Suppressor macrophage (primary cell): ENCODE measurements at regions not wholly inside any gene's neighbourhood (a gene's known extent, or its start where the extent isn't known, plus 50 kb on each side); places are given as distances from the start of the nearest gene placed in this dataset.
A peak's percentile ranks its signal among the peaks of the same experiment; 100 is the strongest.

ENCODE experiments used
- DNase-seq, 4 experiments: peaks; one replicate each; pipeline ENCODE4 v3.0.0-alpha.2; 2020 to 2022

DNA sequence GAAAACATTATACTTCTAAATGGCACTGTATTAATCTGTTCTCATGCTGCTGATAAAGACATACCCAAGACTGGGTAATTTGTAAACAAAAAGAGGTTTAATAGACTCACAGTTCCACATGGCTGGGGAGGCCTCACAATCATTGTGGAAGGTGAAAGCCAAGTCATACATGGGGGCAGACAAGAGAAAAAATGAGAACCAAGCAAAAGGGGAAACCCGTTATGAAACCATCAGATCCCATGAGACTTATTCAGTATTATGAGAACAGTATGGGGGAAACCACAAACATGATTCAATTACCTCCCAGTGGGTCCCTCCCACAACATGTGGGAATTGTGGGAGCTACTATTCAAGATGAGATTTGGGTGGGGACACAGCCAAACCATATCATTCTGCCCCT, 408.3 kb downstream of the BMP2 start:
- peak in 1 of 4 experiments; percentile 1 for DNase-seq

GRCh38 chr20:7178004-7178403, 410.5 kb downstream of the BMP2 start:
- DNase-seq = no peak

DNA sequence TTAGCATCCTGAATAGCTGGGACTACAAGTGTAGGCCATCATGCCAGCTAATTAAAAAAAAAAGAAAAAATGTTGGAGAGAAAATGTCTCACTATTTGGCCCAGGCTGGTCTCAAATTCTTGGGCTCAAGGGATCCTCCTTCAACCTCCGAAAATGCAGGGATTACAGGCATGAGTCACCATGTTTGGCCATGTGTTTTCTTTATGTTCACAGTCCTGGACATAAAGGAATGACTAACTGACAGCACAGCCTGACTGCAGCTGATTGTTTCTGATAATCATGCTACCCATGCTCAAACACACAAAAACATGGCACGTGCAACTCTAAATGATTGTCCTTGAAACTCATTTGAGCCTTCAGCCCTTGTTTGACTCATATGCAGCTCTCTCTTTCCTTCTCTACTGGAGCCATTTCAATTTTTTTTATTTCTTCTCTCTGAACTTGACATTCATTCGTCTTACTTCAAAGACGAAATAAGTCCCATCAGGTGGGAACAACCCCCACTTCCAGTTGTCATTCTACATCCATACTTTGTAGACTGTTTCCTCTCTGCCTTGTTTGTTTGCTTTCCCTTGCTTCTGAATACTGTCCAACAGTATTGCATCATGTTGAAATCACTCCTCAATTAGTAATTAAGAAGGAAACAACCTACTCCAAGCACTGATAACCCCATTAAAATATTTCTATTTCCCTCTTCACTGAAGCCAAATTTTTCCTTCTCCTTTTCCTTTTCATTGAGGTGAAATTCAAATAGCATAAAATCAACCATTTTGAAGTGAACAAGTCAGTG, 413.0 kb downstream of the BMP2 start:
- DNase-seq = no peak

- no peak for DNase-seq
These were observed 421.7 kb downstream of the BMP2 start for GRCh38 chr20:7189231-7189630.

DNA sequence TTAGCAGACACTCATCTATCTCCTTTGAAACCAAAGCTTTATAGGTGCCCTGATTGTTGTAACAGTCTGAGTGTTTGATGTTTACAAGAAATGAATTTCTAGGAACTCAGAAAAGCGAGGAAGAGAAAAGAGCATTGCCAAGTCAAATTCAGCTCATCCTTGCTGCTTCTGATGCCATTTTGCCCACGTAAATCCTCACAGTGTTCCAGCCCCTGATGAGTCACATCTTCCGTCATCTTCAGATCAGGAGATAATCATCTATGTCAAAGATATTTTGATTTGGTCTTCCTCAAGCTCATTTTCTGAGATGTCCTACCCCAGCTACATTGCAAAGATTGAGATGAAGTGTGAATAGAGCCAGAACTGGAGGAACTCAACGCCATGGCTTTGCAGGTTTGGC, 426.2 kb downstream of the BMP2 start:
- DNase-seq = no peak

DNA sequence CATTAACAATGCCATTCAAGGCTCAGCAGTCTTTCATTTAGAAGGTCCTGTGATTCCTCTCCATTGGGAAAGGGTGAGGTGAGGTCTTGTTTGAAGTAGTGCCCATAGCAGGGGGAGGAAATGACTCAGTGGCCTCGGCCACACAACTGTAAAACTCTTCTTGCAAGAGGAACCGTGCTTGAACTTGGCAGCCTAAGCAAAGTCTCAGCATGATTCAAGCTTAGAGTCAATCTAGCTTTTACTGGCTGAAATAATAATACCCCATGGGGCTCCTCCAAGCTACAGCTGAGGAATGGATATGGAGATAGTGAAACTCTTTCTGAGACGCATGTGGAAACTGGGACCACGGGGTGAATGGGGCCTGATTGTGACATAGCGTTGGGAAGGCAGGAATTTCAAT, 428.2 kb downstream of the BMP2 start:
- no peak for DNase-seq

DNA sequence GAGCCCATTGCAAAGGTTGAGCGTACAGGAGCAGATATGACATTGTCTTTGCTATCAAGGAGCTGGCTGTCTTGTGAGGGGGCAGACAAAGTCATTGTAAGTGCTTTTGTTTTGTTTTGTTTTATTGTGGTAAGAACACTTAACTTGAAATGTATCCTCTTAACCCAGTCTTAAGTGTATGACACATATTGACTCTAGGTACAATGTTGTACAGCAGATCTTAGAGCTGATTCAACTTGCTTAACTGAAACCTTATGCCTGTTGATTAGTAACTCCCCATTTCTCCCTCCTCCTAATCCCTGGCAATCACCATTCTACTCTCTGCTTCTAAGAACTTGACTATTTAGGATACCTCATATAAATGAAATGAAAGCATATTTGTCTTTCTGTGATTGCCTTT, 429.0 kb downstream of the BMP2 start:
- DNase-seq = no peak

DNA sequence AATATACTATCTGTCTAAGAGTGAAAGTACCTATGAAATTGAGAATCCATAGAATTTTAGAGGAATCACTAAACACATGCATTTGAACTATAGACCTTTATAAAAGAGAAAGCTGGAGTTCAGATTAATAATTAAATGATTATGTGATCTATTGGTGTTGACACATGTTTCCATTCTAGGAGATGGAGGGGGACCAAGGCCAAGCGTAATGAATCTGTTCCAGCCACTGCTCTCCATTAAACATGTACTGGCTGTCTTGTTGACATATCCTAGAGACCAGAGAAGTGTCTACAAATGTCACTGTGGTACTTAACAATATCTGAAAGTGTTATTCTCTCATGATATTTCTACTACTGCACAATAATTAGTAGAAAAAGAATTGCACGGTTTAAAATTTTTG, 432.4 kb downstream of the BMP2 start:
- no peak for DNase-seq

GRCh38 chr20:7207186-7207798, 439.8 kb downstream of the BMP2 start:
- no peak for DNase-seq

DNA sequence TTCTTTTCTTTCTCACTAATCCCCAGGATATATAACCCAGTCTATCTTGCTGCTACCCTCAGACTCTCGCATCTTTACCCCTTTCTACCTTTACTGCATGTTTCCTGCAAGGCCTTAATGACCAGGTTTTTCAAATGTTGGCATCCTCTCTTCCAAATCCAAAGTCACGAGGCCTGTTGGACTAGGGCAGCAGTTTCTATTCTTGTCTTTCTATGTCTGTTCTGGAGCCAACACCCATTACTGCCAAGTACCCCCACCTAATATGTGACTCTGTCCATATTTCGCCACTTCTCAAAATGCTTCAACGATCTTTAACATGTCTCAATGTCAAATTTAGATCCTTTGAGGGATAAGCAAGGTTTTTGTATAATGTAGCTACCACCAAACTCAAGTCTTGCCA, 443.4 kb downstream of the BMP2 start:
- no peak for DNase-seq

DNA sequence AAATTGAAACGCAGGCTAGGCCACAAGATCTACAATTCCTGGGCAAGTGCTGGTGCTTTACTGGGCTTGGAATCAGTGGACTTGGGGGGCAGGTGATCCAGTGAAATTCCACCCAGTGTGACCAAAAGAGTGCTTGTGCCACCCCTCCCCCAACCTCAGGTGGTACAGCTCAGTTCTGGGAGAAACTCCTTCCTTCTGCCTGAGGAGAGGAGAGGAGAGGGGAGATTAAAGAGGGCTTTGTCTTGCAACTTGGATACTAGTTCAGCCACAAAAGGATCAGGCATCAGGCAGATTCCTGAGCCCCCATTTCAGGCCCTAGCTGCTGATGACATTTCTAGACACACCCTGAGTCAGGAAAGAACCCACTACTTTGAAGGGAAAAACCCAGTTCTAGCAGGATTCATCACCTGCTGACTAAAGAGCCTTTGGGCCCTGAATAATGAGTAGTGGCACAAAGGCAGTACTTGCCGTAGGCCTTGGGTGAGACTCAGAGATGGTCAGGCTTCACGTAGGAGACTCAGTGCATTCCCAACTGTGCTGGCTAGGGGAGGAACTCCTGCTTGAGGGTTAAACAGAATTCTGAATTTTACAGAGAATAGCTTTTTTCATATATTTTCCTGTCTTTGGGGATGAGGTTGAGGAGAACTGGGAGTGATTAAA, 446.7 kb downstream of the BMP2 start:
- DNase-seq = no peak

DNA sequence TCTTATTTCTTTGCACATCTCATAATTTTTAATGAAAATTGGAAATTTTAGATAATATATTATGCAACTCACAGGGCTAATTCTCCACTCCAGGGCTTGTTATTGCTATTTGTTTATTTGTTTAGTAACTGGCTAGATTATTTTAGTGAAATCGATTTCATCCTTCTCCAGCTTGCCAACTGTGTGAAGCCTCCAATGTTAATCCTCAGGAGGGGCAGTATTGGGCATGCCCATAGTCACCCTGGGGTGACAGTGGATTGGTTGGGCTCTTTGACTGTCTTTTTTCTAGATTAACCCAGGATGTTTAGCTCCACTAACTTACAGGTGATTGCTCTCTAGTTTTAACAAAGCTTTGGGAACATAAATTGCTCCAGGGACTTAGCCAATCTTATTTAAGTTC, 450.1 kb downstream of the BMP2 start:
- DNase-seq = no peak

GRCh38 chr20:7220755-7221154, 453.3 kb downstream of the BMP2 start:
- DNase-seq = no peak

DNA sequence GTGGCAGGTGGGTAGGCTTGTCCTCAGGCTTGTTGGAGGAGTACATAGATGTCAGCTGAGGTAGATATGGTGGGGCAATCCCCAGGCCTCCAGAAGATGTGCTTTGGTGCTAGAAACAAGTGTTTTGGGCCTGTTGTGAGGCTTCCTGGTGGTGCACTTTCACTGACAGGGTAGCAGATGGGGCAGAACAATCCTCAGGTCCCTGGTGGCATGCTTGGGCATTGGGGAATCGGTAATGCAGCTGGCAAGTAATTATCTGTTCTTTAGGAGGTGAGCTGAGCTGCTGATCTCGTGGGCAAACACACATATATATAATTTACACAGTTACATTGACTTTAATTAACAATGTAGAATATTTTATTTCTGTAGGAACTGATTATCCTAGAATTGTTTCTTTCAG, 458.7 kb downstream of the BMP2 start:
- DNase-seq = no peak

- no peak for DNase-seq
These were observed 463.8 kb downstream of the BMP2 start for GRCh38 chr20:7231303-7231702.

GRCh38 chr20:7232796-7233195, 465.3 kb downstream of the BMP2 start:
- DNase-seq = no peak

- DNase-seq = no peak
These were observed 469.8 kb downstream of the BMP2 start for GRCh38 chr20:7237251-7237650.

GRCh38 chr20:7240490-7240889, 473.0 kb downstream of the BMP2 start:
- no peak for DNase-seq

DNA sequence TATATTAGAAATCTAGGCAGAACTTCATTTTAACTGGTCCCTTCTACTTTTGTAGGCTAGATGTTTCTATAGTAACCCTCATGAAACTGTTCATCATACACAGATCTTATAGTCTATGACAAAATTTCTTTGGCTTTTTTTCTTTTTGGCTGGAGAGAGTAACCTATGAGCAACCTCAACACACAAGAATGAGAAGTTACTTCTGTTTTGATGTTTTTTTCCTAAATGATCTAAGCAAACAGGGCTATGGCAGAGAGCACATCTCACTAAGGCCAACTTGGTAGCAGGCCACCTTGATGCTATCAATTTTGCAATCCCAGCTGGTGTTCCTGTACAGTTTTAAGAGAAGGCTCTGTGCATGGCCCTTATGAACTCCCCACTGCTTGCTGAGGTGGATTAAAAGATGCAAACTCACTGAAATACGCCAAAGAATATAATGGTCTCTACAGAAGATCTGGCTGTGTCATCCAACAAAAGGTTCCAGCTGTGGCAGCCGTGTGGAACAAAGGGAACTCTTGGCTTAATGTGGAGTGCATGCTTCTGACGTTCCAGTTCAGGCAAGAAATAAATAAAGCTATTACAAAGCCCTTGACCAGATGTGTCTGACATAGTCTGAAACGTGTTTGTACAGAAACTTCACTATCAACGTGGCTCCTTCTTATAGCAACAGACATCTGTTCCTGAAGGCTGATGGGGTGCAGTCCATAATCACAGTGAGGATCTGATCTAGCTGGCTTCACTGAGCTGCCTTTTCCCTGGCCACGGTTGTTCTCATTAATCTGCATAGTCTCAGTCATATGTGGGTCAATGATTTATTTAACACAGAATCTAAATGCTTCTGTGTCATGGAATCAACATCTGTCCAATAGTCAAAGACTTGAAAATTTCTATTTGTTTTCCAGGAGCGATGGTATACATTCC, 481.1 kb downstream of the BMP2 start:
- no peak for DNase-seq

- no peak for DNase-seq
These were observed 482.9 kb downstream of the BMP2 start for GRCh38 chr20:7250337-7250736.

DNA sequence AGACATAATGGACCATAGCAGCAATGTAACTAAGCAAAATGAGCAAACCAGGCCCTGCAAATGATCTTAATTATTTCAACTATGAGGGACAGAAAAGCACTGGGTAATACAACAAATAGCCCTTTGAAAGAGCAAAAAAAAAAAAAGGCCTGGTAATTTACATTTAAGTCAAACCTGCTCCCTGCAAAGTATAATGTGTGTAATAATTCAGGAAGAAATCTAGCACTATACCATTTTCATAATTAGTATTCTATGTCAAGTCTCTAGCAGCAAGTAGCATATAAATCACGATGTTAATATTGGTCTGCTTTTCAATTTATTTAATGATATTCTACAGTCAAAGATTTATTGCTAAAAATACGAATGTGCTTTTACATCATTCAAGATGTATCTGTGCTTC, 489.6 kb downstream of the BMP2 start:
- DNase-seq = no peak

GRCh38 chr20:7257692-7258466, 490.4 kb downstream of the BMP2 start:
- DNase-seq = no peak
